A204.1 (cell line): ENCODE measurements at regions not wholly inside any gene's neighbourhood (a gene's known extent, or its start where the extent isn't known, plus 50 kb on each side); places are given as distances from the start of the nearest gene placed in this dataset.
"Not testable (repeated sequence)": the region's sequence is repeated elsewhere in the genome, so short reads cannot be mapped to it uniquely, and the experiment has no call there.

Experiments used
- FAIRE-seq: peaks from 2 replicates; lab custom pipeline; 2012; peaks lifted over from hg19 to GRCh38; lab: Jason Lieb, UNC

DNA sequence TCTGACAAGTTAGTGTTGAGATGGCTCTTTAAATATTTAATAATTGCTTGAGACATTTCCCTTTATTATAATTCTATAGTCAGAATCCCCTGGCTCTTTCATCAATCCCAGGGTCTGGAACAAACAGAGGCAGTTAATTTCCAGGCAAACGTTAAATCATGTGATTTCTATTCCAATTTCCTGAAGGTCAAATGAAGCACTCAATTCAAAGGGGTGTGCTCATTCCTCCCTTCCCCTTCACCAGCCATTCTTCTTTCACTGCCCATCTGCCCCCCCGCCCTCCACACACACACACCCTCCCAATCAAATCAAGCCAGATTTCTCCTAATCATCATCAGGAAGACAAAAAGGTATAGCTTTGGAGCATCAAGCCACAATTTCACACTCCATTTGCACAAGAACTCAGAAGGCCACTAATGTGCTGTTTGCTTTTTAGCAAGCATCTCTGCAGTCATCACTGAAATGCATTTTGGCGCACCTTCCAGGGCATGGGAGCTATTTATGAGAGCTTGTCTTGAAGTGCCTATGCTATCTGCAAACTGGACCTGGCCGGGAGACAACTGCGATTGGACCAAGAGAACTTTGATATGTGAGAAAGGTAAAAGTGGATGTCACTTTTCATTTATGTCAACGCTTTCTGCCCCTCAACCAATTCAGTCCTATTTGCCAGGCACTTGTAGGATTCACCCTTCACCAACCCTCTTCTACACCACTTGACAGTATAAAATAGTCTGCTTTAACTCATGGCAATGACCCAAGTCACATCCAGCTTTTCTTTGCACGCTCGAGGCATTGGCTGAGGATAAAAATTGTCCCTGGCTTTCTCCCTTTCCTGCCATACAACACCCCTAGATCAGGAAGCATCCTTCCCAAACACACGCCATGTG, 315.1 kb upstream of the API5 start:
- no peak for FAIRE-seq

DNA sequence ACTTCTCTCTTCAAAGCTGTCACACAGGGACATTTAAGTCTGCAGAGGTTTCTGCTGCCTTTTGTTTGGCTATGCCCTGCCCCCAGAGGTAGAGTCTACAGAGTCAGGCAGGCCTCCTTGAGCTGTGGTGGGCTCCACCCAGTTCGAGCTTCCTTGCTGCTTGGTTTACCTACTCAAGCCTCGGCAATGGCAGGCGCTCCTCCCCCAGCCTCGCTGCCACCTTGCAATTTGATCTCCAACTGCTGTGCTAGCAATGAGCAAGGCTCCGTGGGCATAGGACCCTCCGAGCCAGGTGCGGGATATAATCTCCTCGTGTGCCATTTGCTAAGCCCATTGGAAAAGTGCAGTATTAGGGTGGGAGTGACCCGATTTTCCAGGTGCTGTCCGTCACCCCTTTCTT, 306.9 kb upstream of the API5 start:
- not testable (repeated sequence) for FAIRE-seq

DNA sequence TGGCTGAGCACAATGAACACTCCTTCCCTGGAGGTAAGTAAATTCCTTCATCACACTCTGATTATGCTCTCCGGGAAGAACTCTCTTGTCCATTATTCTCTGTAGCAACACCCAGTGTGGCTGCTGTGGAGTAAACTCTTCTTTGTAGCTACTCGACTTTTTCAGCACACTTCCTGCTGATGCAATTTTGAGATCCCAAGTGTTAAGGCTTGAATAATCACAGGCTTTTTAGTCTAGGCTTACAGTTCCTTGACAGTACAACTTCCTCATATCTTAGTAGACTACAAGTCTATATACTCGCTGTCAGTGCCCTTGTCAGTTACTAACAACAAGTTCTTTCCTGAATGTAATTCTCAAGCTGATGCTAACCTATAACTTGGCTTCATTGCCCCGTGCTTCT, 301.8 kb upstream of the API5 start:
- no peak for FAIRE-seq

DNA sequence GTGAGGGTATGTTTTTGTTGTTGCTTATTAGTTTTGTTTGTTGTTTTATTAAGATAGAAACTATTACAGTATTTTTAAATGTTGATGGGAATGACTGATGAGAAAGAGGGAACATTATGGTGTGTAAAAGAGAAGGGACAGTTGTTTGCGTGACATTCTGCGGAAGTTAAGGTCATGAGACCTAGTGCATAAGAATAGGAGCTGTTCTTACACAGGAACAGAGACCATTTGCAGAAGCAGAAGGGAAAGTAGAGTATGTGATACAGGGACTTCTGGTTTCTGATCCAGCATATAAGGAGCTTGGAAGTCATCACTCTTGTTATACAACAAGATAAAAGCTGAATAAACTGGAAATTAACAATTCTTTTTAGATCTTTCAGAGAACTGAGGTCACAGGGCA, 299.2 kb upstream of the API5 start:
- FAIRE-seq = no peak

DNA sequence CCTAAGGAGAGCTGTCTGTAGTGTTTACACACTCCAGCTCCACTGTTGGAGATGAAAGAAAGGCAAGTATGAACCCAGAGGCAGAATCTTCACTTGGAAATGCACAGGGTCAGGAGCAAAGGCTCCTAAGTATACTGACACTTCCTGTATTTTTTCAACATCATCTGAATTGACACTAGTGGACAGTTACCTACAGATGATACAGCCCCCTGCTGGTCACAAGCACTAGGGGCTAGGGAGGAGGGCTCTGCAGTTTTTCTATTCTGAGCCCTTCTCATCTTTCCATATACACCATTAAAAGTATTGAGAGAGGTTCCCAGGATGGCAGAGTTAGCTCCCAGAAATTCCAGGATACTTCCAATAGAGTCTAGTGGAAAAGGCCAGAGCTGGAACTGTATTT, 290.3 kb upstream of the API5 start:
- FAIRE-seq = no peak

DNA sequence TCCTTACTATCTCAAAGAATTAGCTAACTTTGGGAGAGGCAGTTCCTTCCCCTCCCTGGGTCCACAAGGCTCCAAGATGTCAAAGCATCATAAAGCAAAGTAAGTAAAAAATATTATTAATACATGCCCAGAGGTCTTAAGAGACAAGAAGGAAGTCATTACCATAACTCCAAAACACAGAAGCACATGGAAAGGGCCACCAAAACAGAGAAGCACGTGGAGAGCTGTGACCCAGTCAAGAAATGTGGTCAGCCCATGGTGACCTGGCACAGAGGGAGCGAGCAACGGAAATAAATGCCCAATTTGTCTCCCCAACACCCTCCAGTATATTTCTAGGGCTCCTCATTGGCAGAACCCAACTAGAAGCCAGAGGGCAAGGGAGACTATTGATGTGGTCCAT, 277.5 kb upstream of the API5 start:
- FAIRE-seq = no peak

DNA sequence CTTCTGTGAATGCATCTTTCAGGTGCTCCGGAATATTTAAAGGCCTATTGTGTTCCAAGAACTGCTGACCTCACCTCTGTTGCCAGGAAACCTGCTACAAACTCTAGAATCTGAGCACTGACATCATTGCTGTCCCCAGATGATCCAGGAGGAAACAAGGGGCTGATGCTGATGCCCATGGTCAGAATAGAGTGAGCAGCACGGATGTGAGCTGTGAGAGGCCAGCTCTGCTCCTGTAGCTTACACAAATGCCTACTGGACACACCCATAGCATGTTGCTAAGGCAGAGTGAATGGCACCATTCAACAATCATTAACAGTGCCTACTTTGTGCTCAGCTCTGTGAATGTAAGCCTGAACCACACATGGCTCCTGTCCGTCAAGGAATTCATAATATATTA, 276.7 kb upstream of the API5 start:
- FAIRE-seq = no peak

DNA sequence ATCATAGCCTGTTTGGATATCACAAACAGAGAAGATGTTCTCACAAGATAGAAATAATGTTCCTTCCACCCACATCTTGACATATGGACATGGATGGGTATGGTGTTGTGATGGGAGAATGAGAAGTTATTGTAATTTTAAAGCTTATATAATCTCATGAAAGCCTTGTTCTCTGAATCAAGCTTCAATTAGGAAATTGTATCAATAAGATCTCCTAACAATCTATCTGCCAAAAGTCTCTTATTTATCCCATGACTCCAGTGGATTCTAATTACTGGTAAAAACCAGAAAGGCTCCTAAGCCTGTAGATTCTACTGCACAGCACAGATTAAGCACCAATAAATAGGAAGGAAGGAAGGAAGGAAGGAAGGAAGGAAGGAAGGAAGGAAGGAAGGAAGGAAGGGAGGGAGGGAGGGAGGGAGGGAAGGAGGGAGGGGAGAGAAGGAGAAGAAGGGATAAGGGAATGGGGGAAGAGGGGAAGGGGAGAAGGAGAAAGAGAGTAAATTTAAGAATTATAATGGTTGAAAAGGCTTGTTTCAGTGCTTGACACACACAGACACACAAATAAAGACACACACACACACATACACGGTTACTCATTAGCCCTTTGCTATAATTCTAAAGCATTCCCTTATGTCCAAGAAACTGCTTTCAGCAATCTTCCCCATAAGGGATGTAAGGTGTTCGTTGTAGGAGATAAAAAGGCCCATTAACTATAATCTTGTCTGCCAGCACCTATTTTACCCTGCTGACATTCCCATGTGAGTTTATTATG, 258.0 kb upstream of the API5 start:
- no peak for FAIRE-seq

DNA sequence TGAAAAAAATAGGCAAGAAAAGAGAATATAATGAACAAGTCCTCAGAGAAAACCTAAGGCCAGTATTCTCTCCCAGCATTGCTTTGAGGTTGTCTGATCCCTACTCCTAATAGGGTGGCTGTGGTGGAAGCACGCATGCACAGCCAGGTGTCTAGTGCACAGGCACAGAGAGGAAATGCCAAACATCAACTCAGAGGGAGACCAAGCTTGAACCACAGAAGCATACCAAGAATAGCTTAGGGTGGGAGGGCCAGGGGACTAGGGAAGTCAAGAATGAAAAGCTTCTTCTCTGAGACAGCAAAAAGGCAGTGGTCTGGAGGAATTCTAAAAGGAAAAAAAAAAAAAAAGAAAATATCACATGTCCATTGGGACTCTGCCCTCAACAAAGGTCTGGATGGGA, 244.1 kb upstream of the API5 start:
- no peak for FAIRE-seq

DNA sequence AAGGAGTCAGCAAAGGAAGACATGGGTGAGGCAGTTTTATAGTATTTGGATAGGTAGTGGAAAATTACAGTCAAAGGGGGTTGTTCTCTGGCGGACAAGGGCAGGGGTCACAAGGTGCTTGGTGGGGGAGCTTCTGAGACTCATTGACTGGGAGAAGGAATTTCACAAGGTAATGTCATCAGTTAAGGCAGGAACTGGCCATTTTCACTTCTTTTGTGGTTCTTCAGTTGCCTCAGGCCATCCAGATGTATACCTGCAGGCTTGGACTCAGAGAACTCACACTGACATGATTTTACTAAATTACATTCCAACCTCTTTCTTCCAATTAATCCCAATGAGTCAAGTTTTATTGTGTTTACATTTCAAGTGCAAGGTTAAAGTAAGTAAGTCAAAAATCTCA, 240.5 kb upstream of the API5 start:
- no peak for FAIRE-seq

DNA sequence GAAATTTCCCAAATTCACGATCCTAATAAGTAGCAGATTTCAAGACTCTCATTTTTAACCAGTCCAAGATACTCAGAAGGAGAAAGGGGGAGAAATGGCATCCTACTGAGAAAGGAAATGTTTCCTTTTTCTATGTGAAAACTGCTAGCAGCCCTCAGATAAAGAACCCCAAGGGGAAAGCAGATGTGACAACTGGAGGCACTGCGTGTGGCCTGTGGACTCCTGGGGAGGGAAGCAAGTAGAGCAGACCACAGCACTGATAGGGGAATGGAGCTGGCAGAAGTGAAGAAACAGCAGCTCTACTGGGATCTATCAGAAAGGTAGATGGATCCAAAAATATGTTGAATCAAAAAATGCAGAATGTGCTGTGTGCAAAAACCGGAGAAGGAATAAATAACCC, 239.7 kb upstream of the API5 start:
- FAIRE-seq = no peak

DNA sequence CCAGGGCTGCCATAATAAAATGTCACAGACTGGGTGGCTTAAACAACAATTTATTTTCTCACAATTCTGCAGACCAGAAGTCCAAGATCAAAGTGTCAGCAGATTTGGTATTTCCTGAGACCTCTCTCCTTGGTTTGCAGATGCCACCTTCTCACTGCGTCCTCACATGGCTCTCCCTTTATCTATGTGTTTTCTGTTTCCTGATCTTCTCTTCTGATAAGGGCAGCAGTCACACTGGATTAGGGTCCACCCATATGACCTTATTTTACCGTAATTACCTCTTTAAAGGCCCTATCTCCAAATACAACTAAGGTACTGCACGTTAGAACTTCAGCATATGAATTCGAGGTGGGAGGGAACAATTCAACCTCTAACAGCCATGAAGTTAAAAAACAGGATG, 238.9 kb upstream of the API5 start:
- no peak for FAIRE-seq

DNA sequence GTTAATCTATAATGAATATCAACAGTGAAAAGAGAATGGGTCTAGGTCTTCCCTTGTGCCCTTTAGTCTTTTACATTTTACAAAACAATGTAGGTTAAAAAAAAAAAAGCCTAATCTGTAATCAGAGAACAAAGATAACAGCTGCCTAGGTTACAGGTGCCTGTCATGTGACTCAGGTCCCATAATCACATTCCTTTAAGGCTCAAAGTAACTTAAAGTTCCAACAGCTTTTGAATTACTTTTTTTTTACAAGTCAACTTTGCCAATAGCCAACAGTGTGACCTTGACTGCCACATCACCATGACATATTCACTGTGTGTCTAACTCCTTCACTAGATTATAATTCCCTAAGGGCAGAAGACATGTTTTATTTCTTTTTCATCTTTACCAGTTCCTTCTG, 237.0 kb upstream of the API5 start:
- no peak for FAIRE-seq

DNA sequence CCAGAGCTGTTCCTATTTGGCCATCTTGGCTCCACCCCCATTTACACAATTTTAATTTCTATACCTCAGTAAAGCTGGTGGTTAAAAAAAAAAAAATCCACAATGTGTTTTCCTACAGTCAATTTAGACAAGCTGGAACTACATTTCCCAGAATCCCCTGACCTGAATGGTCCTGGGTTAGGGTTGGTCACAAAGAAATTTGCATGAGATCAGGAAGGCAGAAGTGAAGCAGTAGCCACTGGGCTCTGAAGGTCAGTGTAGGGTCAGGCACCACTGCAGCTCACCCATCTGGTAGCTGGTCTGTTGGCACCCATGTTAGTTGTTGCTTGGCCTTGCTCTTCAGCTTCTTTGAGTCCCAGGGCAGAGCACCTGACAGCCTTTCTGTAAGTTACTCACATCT, 210.7 kb upstream of the API5 start:
- FAIRE-seq = no peak

DNA sequence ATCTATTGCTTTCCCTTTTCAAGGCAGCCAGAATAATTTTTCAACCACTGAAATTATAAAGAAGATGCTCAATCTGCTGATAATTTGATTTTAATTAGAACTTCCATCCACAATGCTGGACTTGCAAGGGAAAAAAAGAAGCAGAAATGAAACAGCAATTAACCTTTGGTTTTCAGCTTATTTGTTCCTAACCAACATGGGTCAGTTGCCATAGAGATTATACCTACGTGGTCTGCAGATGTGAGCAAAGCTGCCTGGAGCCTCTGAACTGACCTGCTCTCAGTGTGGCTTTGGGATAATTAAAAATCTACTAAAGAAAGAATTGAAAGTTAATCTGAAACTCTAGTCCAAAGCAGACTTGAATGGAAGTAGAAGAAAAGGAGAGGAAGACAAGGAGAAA, 195.7 kb upstream of the API5 start:
- no peak for FAIRE-seq

DNA sequence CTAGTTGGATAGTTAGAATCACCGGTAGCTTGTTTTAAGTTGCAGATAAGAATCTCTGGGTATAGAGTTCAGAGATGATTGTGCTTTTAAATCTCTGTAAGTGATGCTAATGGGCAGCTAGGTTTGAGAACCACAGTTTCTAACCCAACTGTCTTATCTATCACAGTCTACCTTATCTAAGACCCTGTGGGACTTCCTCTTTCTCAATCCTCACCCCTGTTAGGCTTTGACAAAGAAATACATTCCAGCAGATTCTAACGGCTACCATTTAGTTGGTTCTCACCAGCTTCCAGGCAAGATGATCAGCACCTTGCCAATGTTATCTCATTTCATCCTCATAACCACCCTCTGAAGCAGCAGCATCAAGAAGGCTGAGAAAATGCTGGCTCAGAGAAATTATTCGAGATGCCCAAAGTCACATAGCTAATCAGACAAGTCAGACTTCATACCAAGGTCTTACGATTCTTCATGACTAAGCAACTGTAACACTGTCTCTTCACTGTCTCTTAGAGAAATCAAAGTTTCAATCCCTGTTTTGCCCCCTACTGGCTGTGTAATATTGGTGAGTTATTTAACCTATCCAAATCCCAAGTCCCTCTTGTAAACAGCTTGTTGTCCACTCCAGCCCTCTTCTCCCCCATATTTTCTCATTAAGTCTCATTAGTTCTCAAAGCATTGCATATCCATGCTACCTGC, 192.4 kb upstream of the API5 start:
- FAIRE-seq = no peak

DNA sequence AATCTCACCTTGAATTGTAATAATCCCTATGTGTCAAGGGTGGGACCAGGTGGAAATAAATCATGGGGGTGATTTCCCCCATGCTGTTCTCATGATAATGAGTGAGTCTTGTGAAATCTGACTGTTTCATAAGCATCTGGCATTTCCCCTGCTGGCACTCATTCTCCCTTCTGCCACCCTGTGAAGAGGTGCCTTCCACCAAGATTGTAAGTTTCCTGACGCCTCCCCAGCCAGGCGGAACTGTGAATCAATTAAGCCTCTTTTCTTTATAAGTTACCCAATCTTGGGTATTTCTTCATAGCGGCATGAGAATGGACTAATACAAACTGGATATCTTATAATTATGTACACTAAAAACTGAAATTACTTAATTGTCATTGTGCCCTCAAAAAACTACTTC, 189.2 kb upstream of the API5 start:
- FAIRE-seq = no peak

DNA sequence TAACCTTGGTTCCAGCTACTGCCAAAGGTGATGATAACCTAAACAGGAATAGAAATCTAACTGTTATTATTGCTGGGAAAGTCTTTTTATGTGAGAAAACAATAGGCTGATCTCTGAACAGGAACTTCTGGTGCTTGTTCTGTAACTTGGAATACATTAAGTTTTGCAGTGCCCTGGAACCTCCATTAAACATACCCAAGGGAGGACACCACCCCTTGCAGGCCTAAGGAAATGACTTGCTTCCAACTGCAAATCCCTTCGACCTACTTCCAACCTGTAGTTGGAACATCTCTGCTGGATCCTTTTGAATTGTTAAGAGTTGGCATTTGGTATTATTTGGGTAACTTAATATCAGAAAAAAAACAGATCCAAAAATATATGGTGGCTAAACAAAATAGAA, 188.4 kb upstream of the API5 start:
- no peak for FAIRE-seq

DNA sequence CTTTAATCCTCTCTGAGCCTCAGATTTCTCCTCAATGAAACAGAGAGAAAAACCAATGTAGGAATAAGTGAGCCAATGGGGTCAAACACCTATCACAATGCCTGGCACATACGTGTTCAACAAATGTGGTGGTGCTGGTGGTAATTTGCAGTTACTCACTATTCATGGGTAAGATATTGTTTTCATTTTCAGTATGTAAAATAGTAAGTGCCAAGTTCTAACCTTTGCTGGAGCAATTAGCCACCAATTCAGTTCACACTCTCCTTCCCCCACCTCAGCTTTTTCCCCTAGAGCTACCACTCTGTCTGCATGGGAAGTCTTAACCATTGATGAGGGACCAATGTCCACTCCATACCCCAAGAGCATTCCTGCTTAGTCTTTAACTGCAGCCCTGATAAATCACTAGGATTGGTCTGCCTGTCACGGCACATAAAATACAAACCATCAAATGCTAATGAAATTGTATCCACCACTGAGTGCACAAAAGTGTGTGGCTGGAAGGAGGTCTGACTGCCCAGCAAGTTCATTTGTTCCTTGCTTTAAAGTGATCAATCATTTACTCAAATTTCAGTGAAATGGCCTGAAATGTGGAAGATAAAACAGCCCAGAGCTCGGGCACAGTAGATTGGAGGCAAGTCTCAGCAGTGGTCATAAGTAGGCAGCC, 187.4 kb upstream of the API5 start:
- FAIRE-seq = no peak

DNA sequence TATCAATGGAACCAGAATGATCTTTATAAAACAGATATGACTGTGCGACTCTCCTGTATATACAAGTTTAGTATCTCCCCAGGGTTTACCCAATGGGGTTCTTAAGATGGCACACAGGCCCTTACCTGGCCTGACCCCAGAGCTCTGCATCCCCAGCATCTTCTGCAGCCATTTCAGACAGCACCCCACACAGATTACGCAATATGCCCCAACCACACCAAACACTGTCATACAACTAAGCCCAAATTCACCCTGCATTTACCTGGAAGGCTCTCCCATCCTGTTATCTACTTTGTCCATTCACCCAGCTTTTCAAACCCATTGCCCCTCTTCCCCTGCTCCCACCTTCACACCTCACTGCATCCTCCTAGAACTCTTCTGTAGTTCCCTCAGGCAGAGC, 182.5 kb upstream of the API5 start:
- FAIRE-seq = no peak

DNA sequence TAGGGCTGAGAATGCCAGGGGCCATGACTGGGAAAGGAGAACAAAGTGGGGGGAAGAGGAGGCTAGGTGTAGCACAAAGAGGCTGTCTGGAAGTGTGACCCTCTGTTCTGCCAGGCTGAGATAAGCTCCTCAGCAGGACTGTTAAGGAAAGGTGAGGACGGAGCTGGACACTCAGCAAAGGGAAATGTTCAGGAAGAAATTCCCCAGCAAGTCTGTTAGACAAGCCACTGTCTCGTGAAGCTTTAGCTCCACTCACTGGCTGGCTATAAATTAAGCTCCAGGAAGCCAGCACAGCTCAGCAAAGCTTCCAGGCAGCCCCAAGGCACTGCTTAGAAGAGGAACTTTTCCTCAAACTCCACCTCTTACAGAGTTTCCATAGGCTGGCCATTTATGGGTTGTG, 181.2 kb upstream of the API5 start:
- no peak for FAIRE-seq

DNA sequence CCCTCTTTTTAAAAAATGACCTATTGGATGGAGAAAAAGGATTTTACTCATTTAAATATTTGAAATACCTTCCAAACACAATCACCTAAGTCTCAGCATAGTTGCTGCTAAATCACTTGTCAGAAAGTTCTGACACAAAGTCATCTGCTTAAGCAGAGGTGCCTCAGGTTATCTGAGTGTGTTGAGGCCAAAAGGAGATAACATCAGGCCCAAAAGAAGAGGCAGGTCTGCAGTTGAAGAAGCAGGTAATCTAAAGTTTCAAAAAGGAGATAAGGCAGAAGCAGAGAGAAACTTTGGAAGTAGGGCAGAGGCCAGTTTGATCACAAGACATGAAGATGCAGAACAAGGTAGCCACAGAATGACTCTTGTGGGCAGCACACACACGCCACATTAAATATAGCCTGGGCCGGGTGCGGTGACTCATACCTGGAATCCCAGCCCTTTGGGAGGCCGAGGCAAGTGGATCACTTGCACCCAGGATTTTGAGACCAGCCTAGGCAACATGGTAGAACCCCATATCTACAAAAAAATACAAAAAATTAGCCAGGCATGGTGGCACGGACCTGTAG, 175.7 kb upstream of the API5 start:
- FAIRE-seq = no peak
